COR-L47 (cell line): ENCODE measurements at regions not wholly inside any gene's neighbourhood (a gene's known extent, or its start where the extent isn't known, plus 50 kb on each side); places are given as distances from the start of the nearest gene placed in this dataset.

ENCODE experiments used
- DNase-seq: peaks from one replicate; lab custom pipeline; 2025; lab: John Stamatoyannopoulos, UW

DNA sequence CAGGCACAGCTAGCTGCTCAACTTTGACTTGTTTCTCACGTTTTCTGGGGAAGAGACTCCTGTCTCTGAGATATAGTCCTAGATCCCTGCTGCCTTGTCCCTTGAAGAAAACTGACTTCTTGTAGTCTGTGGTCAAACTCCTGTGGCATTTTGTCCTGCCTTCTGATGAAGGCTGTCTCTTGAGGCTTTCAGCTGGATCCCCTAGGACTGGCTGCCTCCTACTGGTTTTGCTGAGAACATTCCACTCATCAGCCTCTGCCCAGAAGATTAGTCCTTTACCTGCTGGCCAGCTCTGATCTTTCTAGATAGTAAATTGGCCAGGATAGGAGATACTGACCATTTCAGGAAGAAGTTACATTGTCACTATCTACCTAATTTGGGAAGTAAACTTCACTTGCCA lies 71.9 kb upstream of the CNR1 start:
- DNase-seq, result no peak

GRCh38 chr6:88236612-88237360 lies 70.6 kb upstream of the CNR1 start:
- DNase-seq, result no peak

GRCh38 chr6:88232753-88233152 lies 66.6 kb upstream of the CNR1 start:
- DNase-seq, result no peak

GRCh38 chr6:88223298-88223697 lies 57.2 kb upstream of the CNR1 start:
- DNase-seq, result no peak

GRCh38 chr6:88220493-88220892 lies 54.3 kb upstream of the CNR1 start:
- DNase-seq, result no peak

DNA sequence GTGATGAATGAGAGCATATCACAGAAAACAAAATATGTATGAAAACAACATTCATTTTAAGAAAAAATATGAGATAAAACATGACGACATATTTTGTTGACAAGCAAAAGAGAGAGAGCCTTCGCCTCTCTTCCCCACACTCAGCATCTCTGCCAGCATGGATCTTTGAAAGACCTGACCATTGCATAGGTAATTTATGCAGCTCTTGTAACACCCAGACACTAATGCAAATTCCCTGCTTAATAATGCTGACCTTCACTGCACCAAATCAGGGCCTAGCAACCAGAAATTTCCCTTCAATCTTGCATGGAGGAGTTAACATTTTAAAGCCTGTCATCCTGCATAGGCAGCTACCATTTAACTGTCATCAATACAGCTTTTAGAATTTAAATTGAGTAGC lies 50.0 kb upstream of the CNR1 start:
- no peak for DNase-seq
